IMR-90 (cell line): ENCODE measurements at regions not wholly inside any gene's neighbourhood (a gene's known extent, or its start where the extent isn't known, plus 50 kb on each side); places are given as distances from the start of the nearest gene placed in this dataset.

Source experiments
- ATAC-seq: fragments of 200-7000 bp; cut with Tn5 transposase; 2 replicates; pipeline ENCODE4 v1.9.1; 2020; ENCODE audit warnings: low read depth, mild to moderate bottlenecking, moderate library complexity
- BruUV-seq: library from RNA; stranded (reverse); fragments of 400-500 nt; replicated peaks from 2 replicates; lab custom pipeline; 2021; lab: Mats Ljungman, UMichigan
- CTCF ChIA-PET: fragments of 300-600 bp; formaldehyde crosslinking; extraction: SDS; loops from one replicate; lab custom pipeline; 2021; ENCODE audit warnings: antibody characterized with exemption; lab: Yijun Ruan, JAX
- POLR2A ChIA-PET: fragments of 300-600 bp; sonication (Branson Sonifier 250); formaldehyde crosslinking; loops from one replicate; lab custom pipeline; 2022; ENCODE audit warnings: antibody characterized with exemption; ENCODE audit not compliant: unreplicated experiment; lab: Charles Lee
- DNase-seq: peaks from one replicate; pipeline ENCODE4 v3.0.0; 2013
- H2AFZ ChIP-seq: replicated peaks from 2 replicates; pipeline ENCODE3; 2013; ENCODE audit warnings: low read length, mild to moderate bottlenecking; ENCODE audit not compliant: poor library complexity
- H2AK5ac ChIP-seq: 2 replicates; pipeline ENCODE4 v1.6.1; 2013; ENCODE audit warnings: low read depth, low read length, inconsistent platforms
- H2AK9ac ChIP-seq: replicated peaks from 2 replicates; pipeline ENCODE3; 2013; ENCODE audit warnings: mild to moderate bottlenecking, low read depth, low read length, moderate library complexity; ENCODE audit not compliant: poor library complexity
- H2BK120ac ChIP-seq: 2 replicates; pipeline ENCODE4 v1.6.1; 2013; ENCODE audit warnings: low read depth, low read length, inconsistent platforms
- H2BK15ac ChIP-seq: 3 replicates; pipeline ENCODE4 v1.6.1; 2013; ENCODE audit warnings: low read depth, low read length, inconsistent platforms
- H2BK20ac ChIP-seq: 2 replicates; pipeline ENCODE4 v1.6.1; 2013; ENCODE audit warnings: low read depth, mild to moderate bottlenecking, inconsistent platforms, low read length, moderate library complexity
- H2BK5ac ChIP-seq: 2 replicates; pipeline ENCODE4 v1.6.1; 2013; ENCODE audit warnings: mild to moderate bottlenecking, low read depth, low read length, inconsistent platforms; ENCODE audit not compliant: poor library complexity, severe bottlenecking
- H3K14ac ChIP-seq: replicated peaks from 2 replicates; pipeline ENCODE4 v1.6.1; 2013; ENCODE audit warnings: low read depth, low read length, inconsistent platforms
- H3K18ac ChIP-seq: 2 replicates; pipeline ENCODE4 v1.6.1; 2013; ENCODE audit warnings: low read depth, low read length, control low read depth
- H3K23ac ChIP-seq: 2 replicates; pipeline ENCODE4 v1.6.1; 2013; ENCODE audit warnings: low read depth, low read length, inconsistent platforms
- H3K27ac ChIP-seq: 2 replicates; pipeline ENCODE4 v1.5.1; 2013; ENCODE audit warnings: mild to moderate bottlenecking, control low read depth, low read length; ENCODE audit not compliant: insufficient read depth
- H3K27me3 ChIP-seq: 2 replicates; pipeline ENCODE4 v1.6.1; 2013; ENCODE audit warnings: low read length; ENCODE audit not compliant: control insufficient read depth, insufficient read depth
- H3K36me3 ChIP-seq: 2 replicates; pipeline ENCODE4 v1.6.1; 2013; ENCODE audit warnings: low read length, mixed read lengths; ENCODE audit not compliant: control insufficient read depth, insufficient read depth
- H3K4ac ChIP-seq: 2 replicates; pipeline ENCODE4 v1.6.1; 2013; ENCODE audit warnings: low read depth, low read length, inconsistent platforms
- H3K4me1 ChIP-seq: 2 replicates; pipeline ENCODE4 v1.6.1; 2013; ENCODE audit warnings: low read length, mixed read lengths; ENCODE audit not compliant: control insufficient read depth, insufficient read depth
- H3K4me2 ChIP-seq: 2 replicates; pipeline ENCODE4 v1.6.1; 2013; ENCODE audit warnings: low read depth, mild to moderate bottlenecking, control low read depth, low read length, moderate library complexity
- H3K4me3 ChIP-seq: 2 replicates; pipeline ENCODE4 v1.5.1; 2013; ENCODE audit warnings: low read depth, mild to moderate bottlenecking, control low read depth, low read length, moderate library complexity; ENCODE audit not compliant: insufficient read depth
- H3K56ac ChIP-seq: 2 replicates; pipeline ENCODE4 v1.6.1; 2013; ENCODE audit warnings: low read length, inconsistent platforms; ENCODE audit not compliant: insufficient read depth; ENCODE audit errors: extremely low read depth
- H3K79me1 ChIP-seq, 2 experiments: 2 replicates each; pipeline ENCODE4 v1.6.1; 2013; ENCODE audit warnings: low read length in 2 of 2, inconsistent platforms in 1 of 2, low read depth in 1 of 2
- H3K9ac ChIP-seq: 2 replicates; pipeline ENCODE4 v1.6.1; 2013; ENCODE audit warnings: low read depth, low read length, control low read depth
- H3K9me1 ChIP-seq: 2 replicates; pipeline ENCODE4 v1.6.1; 2013; ENCODE audit warnings: low read length, inconsistent platforms; ENCODE audit not compliant: insufficient read depth
- H3K9me3 ChIP-seq: 2 replicates; pipeline ENCODE4 v1.6.1; 2013; ENCODE audit warnings: low read length; ENCODE audit not compliant: control insufficient read depth, insufficient read depth
- H4K20me1 ChIP-seq: 2 replicates; pipeline ENCODE4 v1.6.1; 2013; ENCODE audit warnings: low read length, inconsistent platforms; ENCODE audit not compliant: insufficient read depth
- H4K5ac ChIP-seq: 2 replicates; pipeline ENCODE4 v1.6.1; 2013; ENCODE audit warnings: mild to moderate bottlenecking, low read depth, low read length, control low read depth
- H4K8ac ChIP-seq, 2 experiments: 2 replicates each; pipeline ENCODE4 v1.6.1; 2013; ENCODE audit warnings: low read depth in 2 of 2, low read length in 2 of 2, control low read depth in 1 of 2, inconsistent platforms in 1 of 2
- H4K91ac ChIP-seq: 2 replicates; pipeline ENCODE4 v1.6.1; 2013; ENCODE audit warnings: low read depth, low read length, inconsistent platforms; ENCODE audit not compliant: insufficient read depth
- BHLHE40 ChIP-seq: fragments of 150-350 bp; IDR thresholded peaks from 2 replicates; pipeline ENCODE4 v1.6.1; 2016; ENCODE audit warnings: mild to moderate bottlenecking, low read depth, low read length
- CEBPB ChIP-seq: IDR thresholded peaks from 2 replicates; pipeline ENCODE4 v1.6.1; 2012; ENCODE audit warnings: low read depth, low read length, improper control_type of control experiment
- CHD1 ChIP-seq: IDR thresholded peaks from 2 replicates; pipeline ENCODE4 v1.6.1; 2012; ENCODE audit warnings: low read depth, low read length, improper control_type of control experiment
- FOS ChIP-seq: fragments of 150-350 bp; IDR thresholded peaks from 2 replicates; pipeline ENCODE4 v1.6.1; 2016; ENCODE audit warnings: low read depth, low read length
- MAFK ChIP-seq: IDR thresholded peaks from 2 replicates; pipeline ENCODE4 v1.6.1; 2012; ENCODE audit warnings: low read depth, low read length, improper control_type of control experiment
- MAZ ChIP-seq: IDR thresholded peaks from 2 replicates; pipeline ENCODE4 v1.6.1; 2012; ENCODE audit warnings: low read depth, mild to moderate bottlenecking, low read length, improper control_type of control experiment, moderate library complexity, borderline replicate concordance
- MXI1 ChIP-seq: IDR thresholded peaks from 2 replicates; pipeline ENCODE4 v1.6.1; 2012; ENCODE audit warnings: low read depth, mild to moderate bottlenecking, low read length, moderate library complexity, borderline replicate concordance
- NFE2L2 ChIP-seq: fragments of 150-350 bp; IDR thresholded peaks from 2 replicates; pipeline ENCODE4 v1.6.1; 2016; ENCODE audit warnings: low read depth, mild to moderate bottlenecking, low read length
- POLR2A ChIP-seq: IDR thresholded peaks from 2 replicates; pipeline ENCODE4 v1.6.1; 2012; ENCODE audit warnings: mild to moderate bottlenecking, low read depth, low read length
- RAD21 ChIP-seq: IDR thresholded peaks from 2 replicates; pipeline ENCODE4 v1.6.1; 2012; ENCODE audit warnings: low read length, improper control_type of control experiment
- RCOR1 ChIP-seq: IDR thresholded peaks from 2 replicates; pipeline ENCODE4 v1.6.1; 2012; ENCODE audit warnings: mild to moderate bottlenecking, low read length, improper control_type of control experiment; ENCODE audit not compliant: insufficient replicate concordance
- SMC3 ChIP-seq: fragments of 150-350 bp; IDR thresholded peaks from 2 replicates; pipeline ENCODE4 v1.6.1; 2016; ENCODE audit warnings: low read depth, mild to moderate bottlenecking, antibody characterized with exemption, low read length, moderate library complexity
- WGBS, 2 experiments: methylation state at CpG; one replicate each; pipeline versions ENCODE4 v1.1.5 to v1.1.7; 2013; ENCODE audit warnings: missing lambda C conversion rate in 2 of 2; ENCODE audit not compliant: insufficient read length in 1 of 2; ENCODE audit errors: extremely low coverage in 2 of 2; 5-methylcytosine and 5-hydroxymethylcytosine counted together
- dilution Hi-C: fragments of 300-500 bp; cut with HindIII; formaldehyde crosslinking; loops from one replicate; pipeline ENCODE4 v1.14.3; 2018; ENCODE audit warnings: low sequenced_read_pairs; ENCODE audit not compliant: unreplicated experiment
- in situ Hi-C: fragments of 300-500 bp; cut with MboI; formaldehyde crosslinking; loops from 3 replicates; pipeline ENCODE4 v1.14.3; 2019; ENCODE audit warnings: low sequenced_read_pairs, inconsistent platforms, mixed read lengths
- intact Hi-C: fragments of 100-400 bp; cut with micrococcal nuclease; formaldehyde crosslinking; loops from 2 replicates; pipeline ENCODE4 v1.10.0; 2022

- POLR2A ChIA-PET, result no interaction called here
- H3K4me1 ChIP-seq, result no peaks in the 10 kb centered on the region
- no peak overlapping the region for H2BK20ac ChIP-seq
- H2BK120ac ChIP-seq, result no peak overlapping the region
- no peak overlapping the region for H3K18ac ChIP-seq
- no peak overlapping the region for H3K56ac ChIP-seq
- H4K8ac ChIP-seq, result no peak overlapping the region
- dilution Hi-C loops (no loop called here), in situ Hi-C loops (no loop called here), intact Hi-C loops (no loop called here)
- H3K9me3 ChIP-seq, result peaks cover 6% of the 10 kb centered on the region; the same call in 1 of the 2 replicates
- H3K27ac ChIP-seq, result no peak overlapping the region
- no peak overlapping the region for H2AK5ac ChIP-seq
- BruUV-seq, result no TSS peak
- H3K4me2 ChIP-seq, result no peak overlapping the region
- no peak overlapping the region for H3K23ac ChIP-seq
- H2AFZ ChIP-seq, result no peak overlapping the region
- no peaks in the 10 kb centered on the region for H4K20me1 ChIP-seq
- no peaks in the 10 kb centered on the region for H3K79me1 ChIP-seq
- no peak overlapping the region for H3K4me3 ChIP-seq
- no peak overlapping the region for H2BK15ac ChIP-seq
- WGBS, 2 experiments, result no CpG with 5 or more reads among the region's 1 CpG
- no peak overlapping the region for H3K14ac ChIP-seq
- no peak overlapping the region for H3K9ac ChIP-seq
- no peak overlapping the region for H2AK9ac ChIP-seq
- no peak overlapping the region for H4K91ac ChIP-seq
- no peak overlapping the region for H4K5ac ChIP-seq
- ATAC-seq (no peak), DNase-seq (no peak)
- H3K4ac ChIP-seq, result no peak overlapping the region
- H2BK5ac ChIP-seq, result no peak overlapping the region
- H3K9me1 ChIP-seq, result no peaks in the 10 kb centered on the region
- CTCF ChIA-PET, result no interaction called here
- no peak for TF ChIP-seq RAD21
- TF ChIP-seq MAFK, result no peak
- TF ChIP-seq POLR2A, result no peak
- no peak for TF ChIP-seq RCOR1
- TF ChIP-seq NFE2L2, result no peak
- no peak for TF ChIP-seq MAZ
- no peak for TF ChIP-seq BHLHE40
- TF ChIP-seq CEBPB, result no peak
- no peak for TF ChIP-seq FOS
- no peak for TF ChIP-seq SMC3
- no peak for TF ChIP-seq MXI1
- no peak for TF ChIP-seq CHD1
- H3K36me3 ChIP-seq, result no peaks in the 10 kb centered on the region
- no peaks in the 10 kb centered on the region for H3K27me3 ChIP-seq
These were observed 356.2 kb downstream of the TMEM161B start for GRCh38 chr5:87912419-87912818.
